ENCODE measurements at regions not wholly inside any gene's neighbourhood (a gene's known extent, or its start where the extent isn't known, plus 50 kb on each side); places are given as distances from the start of the nearest gene placed in this dataset.
"Not testable (repeated sequence)": the region's sequence is repeated elsewhere in the genome, so short reads cannot be mapped to it uniquely, and the experiment has no call there.

DNA sequence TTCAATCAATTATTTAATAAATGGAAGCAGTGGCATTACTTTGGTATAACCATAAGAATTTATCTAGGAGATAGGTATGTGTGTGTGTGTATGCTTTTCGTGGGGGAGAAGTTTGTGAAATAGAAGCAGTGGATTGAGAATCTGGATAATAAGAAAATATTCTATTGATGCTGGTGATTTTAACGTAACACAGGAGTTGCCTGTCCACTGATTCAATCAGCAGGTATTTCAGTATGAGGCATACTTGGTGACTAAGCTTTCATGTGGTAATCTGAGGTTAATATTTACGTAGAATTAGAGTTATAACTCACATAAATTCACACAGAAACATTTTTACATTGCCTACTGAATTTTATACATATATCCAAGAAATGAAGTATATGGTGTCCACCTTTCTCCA, 568.0 kb downstream of the ZWINT start:
- Histone ChIP-seq H3K9ac (ENCODE audit: low read depth in 1 of 2, low read length in 2 of 2) (no peak overlapping the region), H3K27ac (ENCODE audit: low read depth, low read length) (no peak overlapping the region), H3K4me3 (ENCODE audit: low read depth in 1 of 2, low read length in 2 of 2) (no peak overlapping the region), H3K36me3 (ENCODE audit: control insufficient read depth in 1 of 2, insufficient read depth in 2 of 2, low read length in 2 of 2) (no peaks in the 10 kb centered on the region), H3K4me1 (ENCODE audit: control insufficient read depth in 1 of 2, insufficient read depth in 2 of 2, low read length in 2 of 2) (no peaks in the 10 kb centered on the region), H3K27me3 (ENCODE audit: control insufficient read depth in 1 of 2, insufficient read depth in 2 of 2, low read length in 2 of 2) (no peaks in the 10 kb centered on the region), H3K9me3 (ENCODE audit: control insufficient read depth in 1 of 2, low read length in 2 of 2) (no peaks in the 10 kb centered on the region)

DNA sequence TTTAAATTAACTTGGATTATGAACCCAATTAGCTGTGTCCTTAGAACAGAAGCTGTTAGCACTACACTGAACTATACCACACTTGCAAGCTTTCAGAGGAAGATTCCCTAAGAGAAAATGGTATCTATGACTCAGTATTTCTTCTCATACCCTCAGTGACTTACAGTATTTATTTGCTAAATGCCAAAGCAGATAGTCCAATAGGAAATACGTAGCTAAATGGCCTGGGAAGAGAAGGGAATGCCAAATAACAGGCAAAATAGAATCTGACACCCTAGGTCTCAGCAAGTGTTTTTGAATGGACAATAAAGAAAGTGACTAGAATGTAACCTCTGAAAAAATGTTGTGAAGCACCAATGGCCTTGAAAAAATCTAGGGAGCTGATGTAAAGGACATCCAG, 570.8 kb downstream of the ZWINT start:
- not testable (repeated sequence) for H3K9ac ChIP-seq (ENCODE audit: low read depth in 1 of 2, low read length in 2 of 2); H3K36me3 ChIP-seq (ENCODE audit: control insufficient read depth in 1 of 2, insufficient read depth in 2 of 2, low read length in 2 of 2); H3K27ac ChIP-seq (ENCODE audit: low read depth, low read length); H3K27me3 ChIP-seq (ENCODE audit: control insufficient read depth in 1 of 2, insufficient read depth in 2 of 2, low read length in 2 of 2); H3K9me3 ChIP-seq (ENCODE audit: control insufficient read depth in 1 of 2, low read length in 2 of 2); H3K4me1 ChIP-seq (ENCODE audit: control insufficient read depth in 1 of 2, insufficient read depth in 2 of 2, low read length in 2 of 2); H3K4me3 ChIP-seq (ENCODE audit: low read depth in 1 of 2, low read length in 2 of 2)

DNA sequence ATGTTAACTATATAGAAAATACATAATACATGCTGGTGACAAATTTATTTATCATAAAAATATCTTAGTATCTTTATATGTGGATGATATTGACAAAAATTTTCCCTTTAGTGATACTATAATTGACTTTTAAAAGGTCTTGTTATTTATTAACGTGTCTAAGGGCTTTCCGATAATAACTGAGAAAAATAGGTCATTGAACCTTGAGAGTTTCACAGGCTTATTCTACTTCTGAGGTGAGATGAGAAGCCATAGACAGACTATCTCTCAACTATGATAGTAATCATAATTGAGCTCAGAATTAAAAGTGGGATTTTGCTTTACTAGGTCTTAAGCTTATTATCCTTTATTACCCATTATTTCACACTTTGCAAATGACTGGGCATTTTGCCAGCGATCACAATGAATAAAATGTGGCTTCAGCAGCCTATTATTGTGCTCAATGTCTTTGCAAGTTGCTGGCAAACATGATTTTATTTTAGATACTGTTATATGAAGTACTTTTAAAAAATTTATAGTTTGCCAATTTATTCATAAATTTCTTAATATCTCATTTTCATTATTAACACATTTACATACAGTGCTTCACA, 574.5 kb downstream of the ZWINT start:
- H3K9ac ChIP-seq (ENCODE audit: low read depth in 1 of 2, low read length in 2 of 2): no peak overlapping the region
- no peak overlapping the region for H3K4me3 ChIP-seq (ENCODE audit: low read depth in 1 of 2, low read length in 2 of 2)
- no peaks in the 10 kb centered on the region for H3K4me1 ChIP-seq (ENCODE audit: control insufficient read depth in 1 of 2, insufficient read depth in 2 of 2, low read length in 2 of 2)
- no peaks in the 10 kb centered on the region for H3K36me3 ChIP-seq (ENCODE audit: control insufficient read depth in 1 of 2, insufficient read depth in 2 of 2, low read length in 2 of 2)
- no peak overlapping the region for H3K27ac ChIP-seq (ENCODE audit: low read depth, low read length)
- H3K27me3 ChIP-seq (ENCODE audit: control insufficient read depth in 1 of 2, insufficient read depth in 2 of 2, low read length in 2 of 2): no peaks in the 10 kb centered on the region
- H3K9me3 ChIP-seq (ENCODE audit: control insufficient read depth in 1 of 2, low read length in 2 of 2): no peaks in the 10 kb centered on the region

DNA sequence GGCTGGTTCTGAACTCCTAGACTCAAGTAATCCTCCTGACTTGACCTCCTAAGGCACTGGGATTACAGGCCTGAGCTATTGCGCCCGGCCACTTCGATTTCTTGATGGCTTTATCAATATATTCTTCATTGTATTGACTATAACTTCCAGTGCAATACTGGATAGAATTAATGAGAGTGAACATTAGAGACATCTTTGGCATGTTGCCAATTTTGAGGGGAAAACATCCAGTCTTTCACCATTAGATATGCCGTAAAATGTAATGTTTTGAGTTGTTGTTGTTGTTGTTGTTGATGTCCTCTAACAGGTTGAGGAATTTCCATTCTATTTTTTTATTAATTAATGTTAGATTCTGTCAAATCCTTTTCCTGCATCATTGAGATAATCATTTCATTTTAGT, 578.9 kb downstream of the ZWINT start:
- Histone ChIP-seq H3K4me3 (ENCODE audit: low read depth in 1 of 2, low read length in 2 of 2) (no peak overlapping the region), H3K27ac (ENCODE audit: low read depth, low read length) (no peak overlapping the region), H3K9ac (ENCODE audit: low read depth in 1 of 2, low read length in 2 of 2) (no peak overlapping the region), H3K9me3 (ENCODE audit: control insufficient read depth in 1 of 2, low read length in 2 of 2) (no peaks in the 10 kb centered on the region), H3K4me1 (ENCODE audit: control insufficient read depth in 1 of 2, insufficient read depth in 2 of 2, low read length in 2 of 2) (no peaks in the 10 kb centered on the region), H3K36me3 (ENCODE audit: control insufficient read depth in 1 of 2, insufficient read depth in 2 of 2, low read length in 2 of 2) (no peaks in the 10 kb centered on the region), H3K27me3 (ENCODE audit: control insufficient read depth in 1 of 2, insufficient read depth in 2 of 2, low read length in 2 of 2) (no peaks in the 10 kb centered on the region)

DNA sequence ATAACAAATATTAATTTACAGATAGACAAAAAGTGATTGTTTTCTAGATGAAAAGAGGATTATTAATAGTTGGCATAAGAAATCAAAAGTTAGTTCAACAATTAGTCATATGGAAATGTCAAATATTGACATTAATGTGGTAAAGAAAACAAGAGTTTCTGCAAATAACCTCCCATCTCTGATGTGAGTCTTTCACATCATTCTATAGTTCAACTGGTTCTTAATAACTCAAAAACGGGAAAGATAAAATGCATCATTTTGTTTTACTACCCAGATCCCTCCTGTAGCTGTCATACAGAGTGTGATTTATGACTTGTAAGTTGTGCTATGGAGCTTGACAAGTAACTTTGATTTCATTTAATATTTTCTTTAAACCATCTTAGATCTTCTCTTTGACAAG, 594.8 kb downstream of the ZWINT start:
- Histone ChIP-seq H3K27me3 (ENCODE audit: control insufficient read depth in 1 of 2, insufficient read depth in 2 of 2, low read length in 2 of 2) (no peaks in the 10 kb centered on the region), H3K9me3 (ENCODE audit: control insufficient read depth in 1 of 2, low read length in 2 of 2) (no peaks in the 10 kb centered on the region), H3K36me3 (ENCODE audit: control insufficient read depth in 1 of 2, insufficient read depth in 2 of 2, low read length in 2 of 2) (no peaks in the 10 kb centered on the region), H3K4me3 (ENCODE audit: low read depth in 1 of 2, low read length in 2 of 2) (no peak overlapping the region), H3K4me1 (ENCODE audit: control insufficient read depth in 1 of 2, insufficient read depth in 2 of 2, low read length in 2 of 2) (no peaks in the 10 kb centered on the region), H3K27ac (ENCODE audit: low read depth, low read length) (no peak overlapping the region), H3K9ac (ENCODE audit: low read depth in 1 of 2, low read length in 2 of 2) (no peak overlapping the region)

DNA sequence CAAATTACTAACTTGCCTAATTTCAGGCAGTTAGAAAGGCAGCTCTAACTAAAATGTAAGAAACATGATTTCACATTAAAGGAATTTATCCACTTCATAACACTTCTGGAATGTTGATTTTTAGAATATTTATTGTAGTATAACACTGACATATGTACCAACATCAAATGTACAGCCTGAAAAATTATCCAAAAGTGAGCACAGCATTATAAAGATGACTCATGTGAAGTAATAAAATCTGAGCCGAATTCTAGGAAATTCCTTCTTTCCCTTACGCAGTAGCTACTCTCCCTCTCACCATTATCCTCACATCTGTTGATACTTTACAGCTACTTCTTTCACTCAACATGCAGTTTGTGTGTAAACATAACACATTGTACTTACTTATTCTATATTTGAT, 610.6 kb downstream of the ZWINT start:
- H3K9me3 ChIP-seq (ENCODE audit: control insufficient read depth in 1 of 2, low read length in 2 of 2): no peaks in the 10 kb centered on the region
- no peaks in the 10 kb centered on the region for H3K4me1 ChIP-seq (ENCODE audit: control insufficient read depth in 1 of 2, insufficient read depth in 2 of 2, low read length in 2 of 2)
- no peaks in the 10 kb centered on the region for H3K36me3 ChIP-seq (ENCODE audit: control insufficient read depth in 1 of 2, insufficient read depth in 2 of 2, low read length in 2 of 2)
- no peak overlapping the region for H3K4me3 ChIP-seq (ENCODE audit: low read depth in 1 of 2, low read length in 2 of 2)
- H3K9ac ChIP-seq (ENCODE audit: low read depth in 1 of 2, low read length in 2 of 2): no peak overlapping the region
- H3K27me3 ChIP-seq (ENCODE audit: control insufficient read depth in 1 of 2, insufficient read depth in 2 of 2, low read length in 2 of 2): no peaks in the 10 kb centered on the region
- no peak overlapping the region for H3K27ac ChIP-seq (ENCODE audit: low read depth, low read length)

DNA sequence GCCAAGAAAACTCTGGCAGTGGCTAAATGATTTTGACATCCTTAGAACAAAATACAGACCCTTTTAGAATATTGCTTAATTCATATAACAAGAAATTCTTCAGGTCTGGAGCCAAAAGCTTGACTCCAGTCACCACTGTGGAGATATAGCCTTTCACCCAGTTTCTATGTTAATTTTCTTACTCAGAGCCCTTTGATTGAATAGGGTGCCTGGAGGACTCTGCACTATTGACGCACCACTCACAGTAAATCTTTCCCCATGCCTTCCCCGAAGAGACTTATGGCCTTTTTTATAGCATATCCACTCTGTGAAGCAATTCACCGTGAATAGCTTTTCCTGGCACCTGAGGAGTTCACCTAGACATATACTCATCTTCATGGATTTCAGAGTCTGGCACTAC, 613.8 kb downstream of the ZWINT start:
- Histone ChIP-seq H3K4me3 (ENCODE audit: low read depth in 1 of 2, low read length in 2 of 2) (no peak overlapping the region), H3K9ac (ENCODE audit: low read depth in 1 of 2, low read length in 2 of 2) (no peak overlapping the region), H3K4me1 (ENCODE audit: control insufficient read depth in 1 of 2, insufficient read depth in 2 of 2, low read length in 2 of 2) (no peaks in the 10 kb centered on the region), H3K27me3 (ENCODE audit: control insufficient read depth in 1 of 2, insufficient read depth in 2 of 2, low read length in 2 of 2) (no peaks in the 10 kb centered on the region), H3K9me3 (ENCODE audit: control insufficient read depth in 1 of 2, low read length in 2 of 2) (no peaks in the 10 kb centered on the region), H3K36me3 (ENCODE audit: control insufficient read depth in 1 of 2, insufficient read depth in 2 of 2, low read length in 2 of 2) (no peaks in the 10 kb centered on the region), H3K27ac (ENCODE audit: low read depth, low read length) (no peak overlapping the region)

DNA sequence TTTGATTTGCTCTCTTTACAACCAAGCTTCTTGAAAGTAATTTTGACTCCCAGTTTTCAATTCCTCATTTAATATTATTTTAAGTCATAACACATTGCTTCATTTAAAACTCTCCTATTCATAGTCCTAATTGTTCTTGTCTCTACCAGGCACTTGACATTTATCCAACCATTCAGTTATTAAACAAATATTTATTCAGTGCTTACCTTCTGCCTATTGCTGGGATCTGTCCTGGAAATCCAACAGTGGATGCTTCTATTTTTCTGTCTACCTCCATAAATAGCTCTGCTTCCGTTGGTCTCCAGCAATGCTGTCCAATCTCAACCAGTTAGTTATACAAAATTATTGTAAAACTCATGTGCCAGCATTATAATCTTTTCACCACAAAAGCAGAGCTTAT, 615.1 kb downstream of the ZWINT start:
- H3K27me3 ChIP-seq (ENCODE audit: control insufficient read depth in 1 of 2, insufficient read depth in 2 of 2, low read length in 2 of 2): no peaks in the 10 kb centered on the region
- H3K9me3 ChIP-seq (ENCODE audit: control insufficient read depth in 1 of 2, low read length in 2 of 2): no peaks in the 10 kb centered on the region
- no peak overlapping the region for H3K4me3 ChIP-seq (ENCODE audit: low read depth in 1 of 2, low read length in 2 of 2)
- no peak overlapping the region for H3K9ac ChIP-seq (ENCODE audit: low read depth in 1 of 2, low read length in 2 of 2)
- no peaks in the 10 kb centered on the region for H3K4me1 ChIP-seq (ENCODE audit: control insufficient read depth in 1 of 2, insufficient read depth in 2 of 2, low read length in 2 of 2)
- H3K36me3 ChIP-seq (ENCODE audit: control insufficient read depth in 1 of 2, insufficient read depth in 2 of 2, low read length in 2 of 2): no peaks in the 10 kb centered on the region
- no peak overlapping the region for H3K27ac ChIP-seq (ENCODE audit: low read depth, low read length)

DNA sequence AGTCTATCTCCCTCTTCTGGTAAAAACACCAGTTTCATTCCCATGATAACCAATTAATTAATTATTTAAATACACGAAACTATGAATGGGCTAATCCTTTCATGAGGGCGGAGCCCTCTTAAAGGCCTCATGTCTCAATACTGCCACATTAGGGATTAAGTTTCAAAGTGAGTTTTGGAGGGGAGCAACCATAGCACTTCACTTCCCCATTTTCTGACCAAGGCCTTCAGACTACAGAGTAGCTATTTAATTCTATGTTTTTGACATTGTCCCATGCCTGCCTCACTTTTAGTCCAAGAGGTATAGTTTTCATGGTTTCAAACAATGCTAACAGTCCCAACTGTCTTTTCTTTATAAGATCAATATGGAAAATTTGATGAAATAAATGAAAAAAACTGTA, 618.6 kb downstream of the ZWINT start:
- Histone ChIP-seq H3K9me3 (ENCODE audit: control insufficient read depth in 1 of 2, low read length in 2 of 2) (no peaks in the 10 kb centered on the region), H3K36me3 (ENCODE audit: control insufficient read depth in 1 of 2, insufficient read depth in 2 of 2, low read length in 2 of 2) (no peaks in the 10 kb centered on the region), H3K27me3 (ENCODE audit: control insufficient read depth in 1 of 2, insufficient read depth in 2 of 2, low read length in 2 of 2) (no peaks in the 10 kb centered on the region), H3K27ac (ENCODE audit: low read depth, low read length) (no peak overlapping the region), H3K4me1 (ENCODE audit: control insufficient read depth in 1 of 2, insufficient read depth in 2 of 2, low read length in 2 of 2) (no peaks in the 10 kb centered on the region), H3K9ac (ENCODE audit: low read depth in 1 of 2, low read length in 2 of 2) (no peak overlapping the region), H3K4me3 (ENCODE audit: low read depth in 1 of 2, low read length in 2 of 2) (no peak overlapping the region)

DNA sequence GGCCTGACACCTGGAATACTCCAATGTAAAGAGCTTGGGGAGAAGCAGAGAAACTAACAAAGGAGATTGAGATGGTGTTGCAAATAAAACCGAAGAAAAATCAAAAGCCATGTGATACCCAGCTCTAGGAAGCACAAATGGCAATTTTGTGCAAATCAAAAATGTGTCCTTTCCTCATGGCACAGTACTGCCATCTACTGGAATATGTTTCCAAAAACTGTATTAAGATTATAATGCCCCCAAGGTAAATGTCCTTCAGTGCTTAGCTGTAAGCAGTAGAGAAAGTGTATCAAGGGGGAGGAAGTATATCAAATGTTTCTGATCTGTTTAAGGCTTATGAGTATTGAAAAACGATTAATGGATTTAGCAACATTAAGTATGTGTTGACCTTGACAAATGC, 620.3 kb downstream of the ZWINT start:
- not testable (repeated sequence) for H3K27ac ChIP-seq (ENCODE audit: low read depth, low read length); H3K9ac ChIP-seq (ENCODE audit: low read depth in 1 of 2, low read length in 2 of 2); H3K4me3 ChIP-seq (ENCODE audit: low read depth in 1 of 2, low read length in 2 of 2); H3K4me1 ChIP-seq (ENCODE audit: control insufficient read depth in 1 of 2, insufficient read depth in 2 of 2, low read length in 2 of 2); H3K36me3 ChIP-seq (ENCODE audit: control insufficient read depth in 1 of 2, insufficient read depth in 2 of 2, low read length in 2 of 2); H3K27me3 ChIP-seq (ENCODE audit: control insufficient read depth in 1 of 2, insufficient read depth in 2 of 2, low read length in 2 of 2); H3K9me3 ChIP-seq (ENCODE audit: control insufficient read depth in 1 of 2, low read length in 2 of 2)

DNA sequence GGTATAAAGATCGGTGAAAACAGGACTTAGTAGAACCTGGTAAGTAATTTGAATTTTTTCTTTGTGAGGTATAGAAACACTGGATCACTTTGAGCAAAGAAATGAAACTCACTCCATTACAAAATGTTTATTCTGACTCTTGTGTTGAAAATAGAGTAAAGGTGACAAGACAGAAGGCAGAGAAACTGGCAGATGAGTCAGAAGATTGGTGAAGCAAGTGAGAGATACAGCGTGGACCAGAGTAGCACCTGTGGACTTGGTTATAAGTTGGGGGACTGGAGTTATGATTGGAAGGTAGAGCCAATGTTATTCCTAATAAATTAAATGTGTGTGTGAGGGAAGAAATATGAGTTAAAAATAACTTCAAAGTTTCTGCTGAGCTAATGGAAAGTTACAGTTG, 620.9 kb downstream of the ZWINT start:
- no peaks in the 10 kb centered on the region for H3K4me1 ChIP-seq (ENCODE audit: control insufficient read depth in 1 of 2, insufficient read depth in 2 of 2, low read length in 2 of 2)
- no peak overlapping the region for H3K27ac ChIP-seq (ENCODE audit: low read depth, low read length)
- no peaks in the 10 kb centered on the region for H3K36me3 ChIP-seq (ENCODE audit: control insufficient read depth in 1 of 2, insufficient read depth in 2 of 2, low read length in 2 of 2)
- H3K27me3 ChIP-seq (ENCODE audit: control insufficient read depth in 1 of 2, insufficient read depth in 2 of 2, low read length in 2 of 2): no peaks in the 10 kb centered on the region
- H3K9me3 ChIP-seq (ENCODE audit: control insufficient read depth in 1 of 2, low read length in 2 of 2): no peaks in the 10 kb centered on the region
- H3K9ac ChIP-seq (ENCODE audit: low read depth in 1 of 2, low read length in 2 of 2): no peak overlapping the region
- no peak overlapping the region for H3K4me3 ChIP-seq (ENCODE audit: low read depth in 1 of 2, low read length in 2 of 2)
